HG03025 (cell line): ENCODE measurements at regions not wholly inside any gene's neighbourhood (a gene's known extent, or its start where the extent isn't known, plus 50 kb on each side); places are given as distances from the start of the nearest gene placed in this dataset.
"Not testable (repeated sequence)": the region's sequence is repeated elsewhere in the genome, so short reads cannot be mapped to it uniquely, and the experiment has no call there.

Source experiments
- ATAC-seq: cut with Tn5 transposase; IDR thresholded peaks from one replicate; pipeline ENCODE4 v1.9.1; 2021; ENCODE audit warnings: mild to moderate bottlenecking, moderate library complexity; ENCODE audit not compliant: unreplicated experiment, low FRiP score

GRCh38 chr4:78660559-78660958, 109.0 kb downstream of the ANXA3 start:
- no peak for ATAC-seq

- ATAC-seq, result no peak
Measured at GRCh38 chr4:78661086-78661690, 109.6 kb downstream of the ANXA3 start.

DNA sequence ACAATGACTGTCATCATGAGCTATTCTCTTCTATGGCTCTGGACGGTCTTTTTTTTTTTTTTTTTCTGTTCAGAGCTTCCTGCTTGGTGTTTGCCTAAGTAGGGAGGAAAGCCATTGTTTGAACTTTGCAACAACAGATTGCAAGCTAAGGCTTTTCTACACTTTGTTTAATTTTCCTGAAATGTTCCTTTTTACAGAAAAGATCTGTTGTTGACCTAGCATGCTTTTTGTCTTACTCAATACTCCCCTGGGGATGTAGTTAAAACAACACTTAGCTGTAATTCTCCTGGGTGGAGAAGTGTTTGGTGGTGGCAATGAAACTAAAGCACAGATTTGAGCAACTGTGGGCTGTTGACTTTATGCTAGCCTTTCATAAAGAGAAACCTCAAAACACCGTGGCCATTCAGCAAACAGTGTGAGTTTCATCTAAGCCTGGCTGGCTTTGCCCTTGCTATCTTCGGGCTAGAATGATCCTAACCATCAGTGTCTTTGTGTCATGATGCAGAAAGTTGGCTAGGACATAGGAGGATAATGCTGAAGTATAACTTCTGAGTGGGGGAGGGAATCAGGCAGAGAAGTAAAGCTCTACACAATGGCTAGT, 110.5 kb downstream of the ANXA3 start:
- ATAC-seq, result peak; percentile 84

DNA sequence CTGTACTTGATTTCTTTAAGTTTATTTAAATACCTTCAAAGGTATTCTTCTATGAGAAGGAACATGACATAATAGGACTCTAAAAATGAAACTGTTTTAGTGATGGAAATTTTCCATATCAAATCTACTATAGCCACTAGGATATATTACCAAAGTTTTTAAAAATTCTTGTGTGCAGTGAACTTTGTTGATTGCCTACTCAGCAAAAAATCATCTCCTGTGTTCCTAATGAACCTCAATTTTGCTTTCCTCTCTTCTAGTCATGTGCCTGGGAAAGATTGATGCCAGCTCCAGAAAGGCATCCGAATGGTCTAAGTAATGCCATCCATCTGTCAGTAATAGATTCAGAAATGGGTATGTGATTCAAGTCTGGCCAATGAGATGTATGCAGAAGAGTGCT, 111.1 kb downstream of the ANXA3 start:
- no peak for ATAC-seq

- not testable (repeated sequence) for ATAC-seq
Measured at GRCh38 chr4:78664296-78664695, 111.9 kb upstream of the BMP2K start.

DNA sequence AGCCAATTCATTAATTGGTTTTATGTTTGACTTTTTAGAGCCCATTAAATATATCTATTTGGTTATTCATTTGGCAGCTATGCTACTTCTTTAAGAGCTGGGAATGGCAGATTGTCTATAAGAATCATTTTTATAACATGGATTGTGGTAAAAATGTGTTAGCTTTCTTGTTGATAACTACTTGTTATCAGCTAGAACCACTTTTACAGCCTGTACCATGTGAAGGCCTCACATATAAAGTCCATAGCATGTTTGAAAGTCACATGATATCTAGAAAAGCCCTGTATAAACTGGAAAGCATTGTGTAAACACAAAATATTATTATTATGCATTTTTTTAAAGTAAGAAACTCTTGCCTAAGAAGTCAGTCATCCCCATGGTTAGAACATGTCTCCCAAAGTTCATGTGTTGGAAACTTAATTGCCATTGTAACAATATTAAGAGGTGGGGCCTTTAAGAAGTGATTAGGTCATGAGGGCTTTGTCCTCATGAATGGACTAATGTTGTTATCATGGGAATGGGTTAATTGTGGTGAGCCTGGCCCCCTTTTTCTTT, 110.9 kb upstream of the BMP2K start:
- ATAC-seq, result no peak

DNA sequence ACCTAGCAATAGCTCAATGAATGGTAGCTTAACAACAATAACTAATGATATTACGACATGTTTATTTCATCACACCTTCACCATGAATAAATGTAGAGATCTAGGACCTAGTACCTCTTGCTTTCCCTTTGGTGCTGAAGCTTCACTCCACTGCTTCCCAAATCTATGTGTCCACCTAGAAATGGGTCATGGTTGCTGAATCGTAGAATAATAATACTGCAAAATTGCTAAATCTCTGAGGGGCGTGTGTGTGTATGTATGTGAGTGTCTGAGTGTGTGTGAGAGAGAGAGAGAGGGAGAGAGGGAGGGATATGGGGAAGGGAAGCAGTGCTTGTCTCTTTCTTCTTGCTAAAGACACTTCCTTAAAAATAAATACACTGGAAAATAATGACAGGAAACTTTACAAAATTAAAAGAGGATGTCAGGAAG, 109.3 kb upstream of the BMP2K start:
- no peak for ATAC-seq

GRCh38 chr4:78667325-78667724, 108.8 kb upstream of the BMP2K start:
- no peak for ATAC-seq

DNA sequence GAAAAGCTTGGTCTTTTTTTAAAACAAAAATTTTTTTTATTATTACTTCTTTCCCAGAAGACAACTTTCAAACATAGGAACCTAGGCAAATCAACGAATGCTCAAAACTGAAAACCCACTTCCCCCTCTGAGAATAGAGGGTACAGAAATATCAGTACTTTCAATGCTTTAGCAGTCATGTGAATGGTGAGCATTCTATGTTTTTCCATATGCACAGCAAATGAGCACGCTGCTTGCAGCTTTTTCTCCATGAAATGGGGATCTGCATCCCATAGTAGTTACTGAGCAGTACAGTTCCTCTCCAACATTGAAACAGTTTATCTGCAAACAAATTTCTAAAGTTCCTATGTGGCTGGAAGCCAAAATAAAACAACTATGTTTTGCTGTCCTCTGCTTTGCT, 108.4 kb upstream of the BMP2K start:
- ATAC-seq, result peak; percentile 92

GRCh38 chr4:78669453-78669852, 106.7 kb upstream of the BMP2K start:
- ATAC-seq, result no peak

DNA sequence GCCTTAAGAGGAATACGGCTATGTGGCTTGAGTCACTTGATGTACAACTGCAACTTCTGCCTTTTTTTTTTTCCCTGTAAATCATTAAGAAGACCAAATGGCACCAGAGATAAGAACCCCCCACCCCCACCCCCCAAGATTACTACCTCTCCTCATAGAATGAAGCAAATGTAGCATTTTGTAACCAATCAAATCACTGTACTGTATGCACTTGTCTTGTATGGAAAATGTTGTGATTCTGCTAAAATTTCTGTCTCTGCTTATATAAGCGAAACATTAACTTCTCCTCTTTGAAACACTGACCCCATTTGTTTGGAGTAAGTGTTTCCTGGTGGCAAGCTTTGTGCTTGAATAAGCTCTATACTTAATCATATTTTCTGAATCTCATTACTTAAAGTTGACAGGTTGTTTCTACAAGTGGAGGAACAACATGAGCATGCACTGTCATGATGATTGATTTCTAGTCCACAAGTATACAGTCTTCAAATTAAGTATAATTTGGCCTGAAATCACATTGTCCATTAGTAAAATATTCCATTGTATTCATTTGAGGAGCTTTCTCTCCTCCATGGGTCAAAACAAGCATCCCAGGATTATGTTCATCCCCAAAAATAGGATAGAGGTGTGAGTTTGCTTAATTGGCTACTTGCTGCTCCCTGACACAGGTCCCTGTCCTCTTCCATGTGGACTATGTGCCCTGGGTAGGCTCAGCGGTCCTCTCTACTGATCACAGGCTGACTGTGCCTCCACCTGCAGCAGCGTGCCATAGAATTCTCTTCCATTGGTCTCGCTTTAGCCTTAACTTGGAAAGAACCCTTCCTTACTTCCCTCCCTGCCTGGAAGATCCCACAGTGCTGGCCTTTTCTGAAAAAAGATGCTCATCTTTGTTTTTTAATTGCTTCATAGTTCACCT, 104.0 kb upstream of the BMP2K start:
- no peak for ATAC-seq

GRCh38 chr4:78673337-78673736, 102.8 kb upstream of the BMP2K start:
- ATAC-seq, result no peak

GRCh38 chr4:78675325-78675724, 100.8 kb upstream of the BMP2K start:
- no peak for ATAC-seq

- no peak for ATAC-seq
Measured at GRCh38 chr4:78682070-78682469, 94.1 kb upstream of the BMP2K start.

- no peak for ATAC-seq
Measured at GRCh38 chr4:78683352-78683751, 92.8 kb upstream of the BMP2K start.

GRCh38 chr4:78684325-78685079, 91.6 kb upstream of the BMP2K start:
- no peak for ATAC-seq

GRCh38 chr4:78687818-78688217, 88.3 kb upstream of the BMP2K start:
- no peak for ATAC-seq

DNA sequence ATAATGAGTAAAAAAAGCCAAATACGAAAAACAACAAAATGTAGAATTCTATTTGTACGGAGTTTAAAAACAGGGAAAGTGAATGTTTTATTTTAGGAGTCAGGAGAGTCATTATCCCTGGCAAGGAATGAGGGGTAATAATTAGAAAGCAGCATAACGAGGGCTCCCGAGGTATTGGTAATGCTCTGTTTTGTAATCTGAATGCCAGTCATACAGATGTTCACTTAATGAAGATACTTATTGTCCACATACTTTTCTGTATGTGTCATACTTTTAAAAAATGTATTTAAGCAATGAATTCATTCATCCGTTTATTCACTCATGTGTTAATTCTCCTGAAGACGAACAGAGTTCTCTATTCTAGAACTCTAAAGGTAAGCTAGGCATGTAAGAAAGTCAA, 87.8 kb upstream of the BMP2K start:
- ATAC-seq, result no peak

DNA sequence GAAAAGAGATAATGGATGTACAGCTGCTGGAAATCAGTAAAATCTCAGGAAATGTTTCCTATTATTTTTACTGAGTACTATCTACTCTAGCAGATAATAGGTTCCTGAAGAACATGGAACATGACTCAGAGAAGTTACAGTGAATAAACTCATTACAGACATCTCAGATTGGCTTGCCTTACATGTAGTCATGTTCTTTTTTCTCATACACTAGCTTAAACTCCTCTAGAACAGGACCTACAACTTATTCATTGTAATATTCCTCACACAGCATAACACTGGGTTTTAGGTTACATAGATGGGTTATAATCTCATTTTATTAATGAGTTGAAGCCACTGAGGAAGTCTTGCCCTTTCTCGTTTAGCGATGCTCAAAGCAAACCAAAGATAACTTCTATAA, 86.9 kb upstream of the BMP2K start:
- no peak for ATAC-seq

DNA sequence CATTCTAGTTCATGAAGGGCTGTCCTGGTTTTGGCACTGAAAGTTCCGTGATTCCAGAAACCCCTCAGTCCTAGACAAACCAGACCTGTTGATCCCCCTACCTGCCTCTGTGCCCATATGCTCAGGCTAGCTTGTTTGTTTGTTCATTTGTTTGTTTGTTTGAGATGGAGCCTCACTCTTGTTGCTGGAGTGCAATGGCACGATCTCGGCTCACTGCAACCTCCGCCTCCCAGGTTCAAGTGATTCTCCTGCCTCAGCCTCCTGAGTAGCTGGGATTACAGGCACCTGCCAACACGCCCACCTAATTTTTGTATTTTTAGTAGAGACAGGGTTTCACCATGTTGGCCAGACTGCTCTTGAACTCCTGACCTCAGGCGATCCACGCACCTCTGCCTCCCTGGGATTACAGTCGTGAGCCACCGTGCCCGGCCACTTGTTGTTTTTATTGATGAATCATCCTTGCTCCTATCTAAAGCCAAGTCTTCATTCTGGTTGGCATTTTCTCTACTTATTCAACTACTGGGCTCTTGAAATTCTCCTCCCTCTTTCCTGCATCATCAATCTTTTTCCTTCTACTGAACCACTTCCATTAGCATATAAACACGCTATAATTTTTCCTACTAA, 86.3 kb upstream of the BMP2K start:
- no peak for ATAC-seq
